Right lobe of liver (tissue), 4 donors: ENCODE measurements at regions not wholly inside any gene's neighbourhood (a gene's known extent, or its start where the extent isn't known, plus 50 kb on each side); places are given as distances from the start of the nearest gene placed in this dataset.

Experiments used
- POLR2A ChIP-seq: fragments of 450-650 bp; IDR thresholded peaks from one replicate; pipeline ENCODE4 v1.6.1; 2017; ENCODE audit warnings: antibody characterized with exemption, mild to moderate bottlenecking
- TF ChIP-seq, protein P1 (sequence below), 4 donors: fragments of 200-600 bp in 3 of 4; fragments of 450-650 bp in 1 of 4; IDR thresholded peaks; one replicate each; pipeline versions ENCODE4 v1.5.1 to v1.8.0; 2016 to 2022; ENCODE audit warnings: antibody characterized with exemption in 4 of 4, mild to moderate bottlenecking in 2 of 4
- donor health status: DM: no; HTN: no; CAD: no.
- donor health status: DM: no; HTN: no; CAD: no.
- donor health status: DM: no; HTN: yes; CAD: no.

DNA sequence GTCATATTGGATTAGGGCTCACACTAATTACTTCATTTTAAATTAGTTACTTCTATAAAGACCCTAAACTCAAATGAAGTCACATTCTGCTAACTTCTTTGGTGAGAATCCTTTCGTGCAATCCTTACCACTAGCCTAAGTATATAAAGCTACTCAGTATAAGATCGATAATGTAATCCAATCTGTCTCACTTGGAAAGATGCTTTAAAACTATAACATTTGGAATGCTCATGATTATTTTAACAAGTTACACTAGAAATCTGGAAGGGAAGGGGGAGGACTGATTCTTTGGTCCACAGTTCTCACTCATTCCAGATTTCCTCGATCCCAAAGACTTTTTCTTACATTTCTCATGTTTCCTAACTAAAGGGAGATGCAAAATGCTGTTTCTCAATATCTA, 336.4 kb upstream of the SLIT2 start:
- no peak for TF ChIP-seq POLR2A
- TF ChIP-seq, protein P1, sequence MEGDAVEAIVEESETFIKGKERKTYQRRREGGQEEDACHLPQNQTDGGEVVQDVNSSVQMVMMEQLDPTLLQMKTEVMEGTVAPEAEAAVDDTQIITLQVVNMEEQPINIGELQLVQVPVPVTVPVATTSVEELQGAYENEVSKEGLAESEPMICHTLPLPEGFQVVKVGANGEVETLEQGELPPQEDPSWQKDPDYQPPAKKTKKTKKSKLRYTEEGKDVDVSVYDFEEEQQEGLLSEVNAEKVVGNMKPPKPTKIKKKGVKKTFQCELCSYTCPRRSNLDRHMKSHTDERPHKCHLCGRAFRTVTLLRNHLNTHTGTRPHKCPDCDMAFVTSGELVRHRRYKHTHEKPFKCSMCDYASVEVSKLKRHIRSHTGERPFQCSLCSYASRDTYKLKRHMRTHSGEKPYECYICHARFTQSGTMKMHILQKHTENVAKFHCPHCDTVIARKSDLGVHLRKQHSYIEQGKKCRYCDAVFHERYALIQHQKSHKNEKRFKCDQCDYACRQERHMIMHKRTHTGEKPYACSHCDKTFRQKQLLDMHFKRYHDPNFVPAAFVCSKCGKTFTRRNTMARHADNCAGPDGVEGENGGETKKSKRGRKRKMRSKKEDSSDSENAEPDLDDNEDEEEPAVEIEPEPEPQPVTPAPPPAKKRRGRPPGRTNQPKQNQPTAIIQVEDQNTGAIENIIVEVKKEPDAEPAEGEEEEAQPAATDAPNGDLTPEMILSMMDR (IDR thresholded peaks at IDR 0.05) = no peak
